Stomach (tissue), 8 donors: ENCODE measurements at regions not wholly inside any gene's neighbourhood (a gene's known extent, or its start where the extent isn't known, plus 50 kb on each side); places are given as distances from the start of the nearest gene placed in this dataset.
A peak's percentile ranks its signal among the peaks of the same experiment; 100 is the strongest.

ENCODE experiments used
- DNase-seq, 2 donors: peaks; one replicate each; pipeline versions ENCODE4 v3.0.0 to v3.0.0-alpha.2; 2013 to 2019
- H3K27ac ChIP-seq, 5 donors: fragments of 200-600 bp in 4 of 5; sonication (generic) in 4 of 5; one replicate each; pipeline ENCODE4 v1.5.1; 2013 to 2019; ENCODE audit warnings: mild to moderate bottlenecking in 1 of 5, moderate library complexity in 1 of 5
- H3K27me3 ChIP-seq, 3 donors: fragments of 200-600 bp; sonication (generic); one replicate each; pipeline ENCODE4 v1.5.1; 2017 to 2019; ENCODE audit warnings: mixed run types in 1 of 3
- H3K36me3 ChIP-seq, 4 donors: fragments of 200-600 bp; sonication (generic); 1 replicate in 3 of 4; 2 replicates in 1 of 4; pipeline ENCODE4 v1.5.1; 2016 to 2019
- H3K4me1 ChIP-seq, 4 donors: fragments of 200-600 bp; sonication (generic); one replicate each; pipeline ENCODE4 v1.5.1; 2016 to 2019
- H3K4me3 ChIP-seq, 4 donors: fragments of 200-600 bp; sonication (generic) in 3 of 4; one replicate each; pipeline ENCODE4 v1.5.1; 2016 to 2019; ENCODE audit warnings: mild to moderate bottlenecking in 1 of 4
- H3K9me3 ChIP-seq, 4 donors: fragments of 200-600 bp; sonication (generic); one replicate each; pipeline ENCODE4 v1.5.1; 2016 to 2019
- CTCF ChIP-seq, 7 experiments: fragments of 450-650 bp in 4 of 7; fragments of 200-600 bp in 3 of 7; sonication (generic) in 3 of 7; IDR thresholded peaks; one replicate each; pipeline ENCODE4 v1.5.1; 2016 to 2019; ENCODE audit warnings: antibody characterized with exemption in 7 of 7, control low read depth in 2 of 7, mild to moderate bottlenecking in 1 of 7
- EP300 ChIP-seq: sonication (generic); formaldehyde crosslinking; IDR thresholded peaks from one replicate; pipeline ENCODE4 v1.6.1; 2017; ENCODE audit warnings: antibody characterized with exemption
- POLR2A ChIP-seq, 4 donors: fragments of 450-650 bp; IDR thresholded peaks; one replicate each; pipeline ENCODE4 v1.6.1; 2016; ENCODE audit warnings: antibody characterized with exemption in 4 of 4, control low read depth in 2 of 4, mild to moderate bottlenecking in 1 of 4, moderate library complexity in 1 of 4
- POLR2AphosphoS5 ChIP-seq, 3 donors: sonication (generic); formaldehyde crosslinking; IDR thresholded peaks; one replicate each; pipeline ENCODE4 v1.6.1; 2016; ENCODE audit warnings: antibody characterized with exemption in 3 of 3
- WGBS, 5 donors: extraction: QIAGEN DNeasy Blood & Tissue Kit in 3 of 5; methylation state at CpG; one replicate each; pipeline versions ENCODE4 v1.1.5 to v1.1.7; 2013 to 2018; 5-methylcytosine and 5-hydroxymethylcytosine counted together
- intact Hi-C: fragments of 100-400 bp; cut with DNase I; formaldehyde crosslinking; loops from one replicate; pipeline ENCODE4 v1.15.1; 2023; ENCODE audit warnings: low total_unique reads
- donor health status: healthy with polysubstance abuse.
- donor health status: Bipolar disorder and iron deficiency.
- donor health status: healthy.

GRCh38 chr16:17926866-17927399, 409.6 kb downstream of the NPIPA8 start:
- no peaks in the 10 kb centered on the region for H3K4me1 ChIP-seq
- H3K27ac ChIP-seq: no peak overlapping the region
- 44 to 55% (median 46%) methylated on average over 4 of the region's 4 CpGs for WGBS, 5 donors
- no peak for DNase-seq
- H3K4me3 ChIP-seq: no peak overlapping the region
- TF ChIP-seq EP300 (no peak), POLR2AphosphoS5 (IDR thresholded peaks at IDR 0.05) (no peak), CTCF (IDR thresholded peaks at IDR 0.05) (no peak), POLR2A (IDR thresholded peaks at IDR 0.05) (no peak)
- peaks cover 0 to 6% (median 6%) of the 10 kb centered on the region in 4 donors for H3K9me3 ChIP-seq
- no peaks in the 10 kb centered on the region for H3K36me3 ChIP-seq
- intact Hi-C loops: no loop called here
- H3K27me3 ChIP-seq: no peaks in the 10 kb centered on the region

GRCh38 chr16:17926461-17926860, 410.1 kb downstream of the NPIPA8 start:
- WGBS, 5 donors: 58 to 72% (median 67%) methylated on average over 5 of the region's 5 CpGs
- no peaks in the 10 kb centered on the region for H3K27me3 ChIP-seq
- H3K4me1 ChIP-seq: no peaks in the 10 kb centered on the region
- DNase-seq: no peak
- TF ChIP-seq CTCF (IDR thresholded peaks at IDR 0.05): no peak
- H3K4me3 ChIP-seq: no peak overlapping the region
- no peaks in the 10 kb centered on the region for H3K36me3 ChIP-seq
- H3K9me3 ChIP-seq: peaks cover 0 to 10% (median 9%) of the 10 kb centered on the region in 4 donors
- intact Hi-C loops: no loop called here
- H3K27ac ChIP-seq: no peak overlapping the region

GRCh38 chr16:17925761-17926160, 410.8 kb downstream of the NPIPA8 start:
- intact Hi-C loops: no loop called here
- WGBS, 5 donors: 84 to 93% (median 87%) methylated on average over 6 of the region's 6 CpGs
- Histone ChIP-seq H3K27ac (no peak overlapping the region), H3K36me3 (no peaks in the 10 kb centered on the region), H3K4me3 (no peak overlapping the region), H3K4me1 (no peaks in the 10 kb centered on the region), H3K27me3 (no peaks in the 10 kb centered on the region), H3K9me3 (peaks cover 0 to 12% (median 11%) of the 10 kb centered on the region in 4 donors)
- TF ChIP-seq EP300 (no peak), POLR2A (IDR thresholded peaks at IDR 0.05) (no peak), POLR2AphosphoS5 (IDR thresholded peaks at IDR 0.05) (no peak), CTCF (IDR thresholded peaks at IDR 0.05) (no peak)
- DNase-seq: no peak

GRCh38 chr16:17921357-17921978, 415.1 kb downstream of the NPIPA8 start:
- no peaks in the 10 kb centered on the region for H3K4me1 ChIP-seq
- H3K36me3 ChIP-seq: no peaks in the 10 kb centered on the region
- intact Hi-C loops: no loop called here
- H3K27me3 ChIP-seq: no peaks in the 10 kb centered on the region
- TF ChIP-seq POLR2A (IDR thresholded peaks at IDR 0.05): no peak
- TF ChIP-seq EP300: no peak
- no peak for TF ChIP-seq POLR2AphosphoS5 (IDR thresholded peaks at IDR 0.05)
- TF ChIP-seq CTCF (IDR thresholded peaks at IDR 0.05): peak in 3 of 7 experiments; percentile 13 to 28 (median 13)
- 49 to 61% (median 49%) methylated on average over 2 of the region's 2 CpGs for WGBS, 5 donors
- no peak overlapping the region for H3K4me3 ChIP-seq
- no peak overlapping the region for H3K27ac ChIP-seq
- H3K9me3 ChIP-seq: peaks cover 0 to 24% (median 19%) of the 10 kb centered on the region in 4 donors
- DNase-seq: peak in 1 of 2 donors; percentile 5
